GM12878 (cell line): ENCODE measurements at regions not wholly inside any gene's neighbourhood (a gene's known extent, or its start where the extent isn't known, plus 50 kb on each side); places are given as distances from the start of the nearest gene placed in this dataset.

Experiments
- ATAC-seq: fragments of 200-7000 bp; cut with Tn5 transposase; 3 replicates; pipeline ENCODE4 v1.9.1; 2020; ENCODE audit warnings: mild to moderate bottlenecking, moderate library complexity
- BruUV-seq: library from RNA; stranded (reverse); fragments of 400-500 nt; replicated peaks from 2 replicates; lab custom pipeline; 2021; lab: Mats Ljungman, UMichigan
- CTCF ChIA-PET: fragments of 300-600 bp; sonication (Branson Sonifier 250); formaldehyde crosslinking; extraction: SDS; loops from one replicate; lab custom pipeline; 2021; ENCODE audit warnings: inconsistent platforms; lab: Yijun Ruan, JAX
- POLR2A ChIA-PET: fragments of 350-600 bp; formaldehyde crosslinking; extraction: SDS; loops from one replicate; lab custom pipeline; 2021; ENCODE audit warnings: inconsistent platforms; lab: Charles Lee
- RAD21 ChIA-PET: fragments of 300-600 bp; sonication (Branson Sonifier 250); formaldehyde crosslinking; loops from one replicate; lab custom pipeline; 2023; ENCODE audit warnings: antibody characterized with exemption; ENCODE audit not compliant: unreplicated experiment; lab: Charles Lee
- SMC1A ChIA-PET: fragments of 300-600 bp; sonication (Branson Sonifier 250); formaldehyde crosslinking; loops from one replicate; lab custom pipeline; 2023; ENCODE audit not compliant: unreplicated experiment, uncharacterized antibody; lab: Charles Lee
- DNase-seq: peaks from one replicate; pipeline ENCODE4 v3.0.0-alpha.2; 2011; ENCODE audit warnings: low read depth, low spot score
- FAIRE-seq: peaks from 3 replicates; lab custom pipeline; 2011; peaks lifted over from hg19 to GRCh38; lab: Jason Lieb, UNC
- H2AFZ ChIP-seq: 2 replicates; pipeline ENCODE4 v1.6.0; 2011; ENCODE audit warnings: low read depth, low read length, control low read depth; ENCODE audit not compliant: control insufficient read depth
- H3K27ac ChIP-seq: 2 replicates; pipeline ENCODE4 v1.5.1; 2011; ENCODE audit warnings: control low read depth; ENCODE audit not compliant: control insufficient read depth, insufficient read depth
- H3K27me3 ChIP-seq, 2 experiments: replicated peaks in 1 of 2; 2 replicates each; pipeline versions ENCODE4 v1.6.0 to v1.6.1; 2011; ENCODE audit warnings: low read length in 1 of 2; ENCODE audit not compliant: control insufficient read depth in 2 of 2, insufficient read depth in 2 of 2
- H3K36me3 ChIP-seq, 2 experiments: 2 replicates each; pipeline ENCODE4 v1.5.1; 2011; ENCODE audit warnings: low read length in 1 of 2; ENCODE audit not compliant: control insufficient read depth in 2 of 2, insufficient read depth in 2 of 2
- H3K4me1 ChIP-seq: 2 replicates; pipeline ENCODE4 v1.6.1; 2011; ENCODE audit warnings: mild to moderate bottlenecking, low read length, moderate library complexity, mixed read lengths; ENCODE audit not compliant: control insufficient read depth, insufficient read depth
- H3K4me2 ChIP-seq: 2 replicates; pipeline ENCODE4 v1.6.0; 2011; ENCODE audit warnings: control low read depth; ENCODE audit not compliant: control insufficient read depth, insufficient read depth
- H3K4me3 ChIP-seq: fragments of 200-600 bp; sonication (generic); 2 replicates; pipeline ENCODE4 v1.5.1; 2016
- H3K79me2 ChIP-seq: 2 replicates; pipeline ENCODE4 v1.6.0; 2011; ENCODE audit warnings: low read length; ENCODE audit not compliant: control insufficient read depth, insufficient read depth
- H3K9ac ChIP-seq: 2 replicates; pipeline ENCODE4 v1.8.0; 2011; ENCODE audit warnings: low read length, control low read depth, mixed read lengths; ENCODE audit not compliant: control insufficient read depth, insufficient read depth
- H3K9me3 ChIP-seq: replicated peaks from 3 replicates; pipeline ENCODE4 v1.5.1; 2011; ENCODE audit warnings: mild to moderate bottlenecking, low read length; ENCODE audit not compliant: control insufficient read depth, insufficient read depth
- H4K20me1 ChIP-seq: 2 replicates; pipeline ENCODE4 v1.6.0; 2011; ENCODE audit not compliant: control insufficient read depth, insufficient read depth
- CHD4 ChIP-seq: fragments of 200-600 bp; sonication (generic); IDR thresholded peaks from 2 replicates; pipeline ENCODE4 v1.6.1; 2016; ENCODE audit warnings: mild to moderate bottlenecking
- EGR1 ChIP-seq, 2 experiments: IDR thresholded peaks; 1 replicate in 1 of 2; 2 replicates in 1 of 2; pipeline ENCODE4 v1.6.1; 2011 to 2012; ENCODE audit warnings: low read depth in 2 of 2, low read length in 2 of 2, borderline replicate concordance in 1 of 2, mild to moderate bottlenecking in 1 of 2, moderate library complexity in 1 of 2
- MXI1 ChIP-seq: fragments of 150-350 bp; IDR thresholded peaks from 2 replicates; pipeline ENCODE4 v1.6.1; 2011; ENCODE audit warnings: low read depth, mild to moderate bottlenecking, inconsistent platforms, low read length, improper control_type of control experiment
- MYB ChIP-seq: fragments of 150-350 bp; IDR thresholded peaks from 2 replicates; pipeline ENCODE4 v1.6.1; 2014; ENCODE audit warnings: mild to moderate bottlenecking, low read depth, low read length, borderline replicate concordance
- NFYB ChIP-seq: IDR thresholded peaks from 2 replicates; pipeline ENCODE4 v1.6.1; 2011; ENCODE audit warnings: low read depth, mild to moderate bottlenecking, low read length, improper control_type of control experiment, moderate library complexity; ENCODE audit not compliant: insufficient read depth
- NR2C2 ChIP-seq: IDR thresholded peaks from 2 replicates; pipeline ENCODE4 v1.6.1; 2011; ENCODE audit warnings: borderline replicate concordance, low read depth; ENCODE audit not compliant: control insufficient read depth, insufficient read length
- RBBP5 ChIP-seq: fragments of 200-600 bp; sonication (generic); conservative IDR thresholded peaks from 2 replicates; pipeline ENCODE4 v1.6.1; 2016
- SIX5 ChIP-seq: IDR thresholded peaks from 2 replicates; pipeline ENCODE4 v1.6.1; 2011; ENCODE audit warnings: mild to moderate bottlenecking, low read depth, low read length, moderate library complexity; ENCODE audit not compliant: severe bottlenecking
- SMAD1 ChIP-seq: fragments of 450-650 bp; IDR thresholded peaks from 2 replicates; pipeline ENCODE4 v1.6.1; 2018; ENCODE audit warnings: mild to moderate bottlenecking, low read depth; ENCODE audit not compliant: partially characterized antibody
- SRF ChIP-seq, 2 experiments: IDR thresholded peaks; 2 replicates each; pipeline ENCODE4 v1.6.1; 2011; ENCODE audit warnings: low read depth in 2 of 2, low read length in 2 of 2, mild to moderate bottlenecking in 1 of 2, moderate library complexity in 1 of 2
- ZNF217 ChIP-seq: fragments of 450-650 bp; IDR thresholded peaks from 2 replicates; pipeline ENCODE4 v1.6.1; 2017; ENCODE audit warnings: antibody characterized with exemption, mild to moderate bottlenecking
- in situ Hi-C: fragments of 300-500 bp; cut with MboI; formaldehyde crosslinking; loops from 9 replicates; pipeline ENCODE4 v1.14.3; 2018; ENCODE audit warnings: mixed read lengths
- intact Hi-C: fragments of 100-400 bp; cut with micrococcal nuclease; formaldehyde crosslinking; loops from one replicate; pipeline ENCODE4 v1.14.2; 2022; ENCODE audit not compliant: unreplicated experiment
- TF ChIP-seq, protein P1 (sequence below): fragments of 450-650 bp; formaldehyde crosslinking; IDR thresholded peaks from 2 replicates; pipeline ENCODE4 v1.4.0; 2022; ENCODE audit warnings: mild to moderate bottlenecking, moderate library complexity
- TF ChIP-seq, protein P2 (sequence below): fragments of 450-650 bp; IDR thresholded peaks from 2 replicates; pipeline ENCODE4 v1.6.1; 2014; ENCODE audit warnings: mild to moderate bottlenecking

DNA sequence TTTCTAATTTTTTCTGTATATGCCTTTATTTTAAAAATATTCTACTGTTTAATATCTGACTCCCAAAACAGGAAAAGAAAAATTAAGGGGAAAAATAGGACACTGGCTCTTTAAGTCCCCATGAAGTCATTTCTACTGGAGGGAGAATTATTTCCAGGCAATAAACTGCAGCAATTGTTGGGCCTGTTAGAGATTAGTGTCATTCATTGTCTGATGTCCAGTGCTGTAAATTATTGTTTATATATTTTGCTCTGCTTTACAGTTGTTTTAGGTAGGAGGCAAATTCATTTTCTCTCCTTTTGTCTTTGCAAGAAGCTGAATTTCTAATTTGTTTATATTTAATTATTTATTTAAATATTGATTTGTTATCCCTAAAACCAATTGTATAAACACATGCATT, 906.0 kb upstream of the CDH10 start:
- TF ChIP-seq NR2C2 (no peak), SMAD1 (no peak), SIX5 (no peak), ZNF217 (no peak), CHD4 (no peak), SRF (IDR thresholded peaks at IDR 0.05; ENCODE audit: low read depth in 2 of 2, low read length in 2 of 2) (no peak), NFYB (no peak), RBBP5 (no peak), MYB (no peak), EGR1 (IDR thresholded peaks at IDR 0.05; ENCODE audit: borderline replicate concordance in 1 of 2, low read depth in 2 of 2, low read length in 2 of 2) (no peak), MXI1 (no peak)
- TF ChIP-seq, protein P1, sequence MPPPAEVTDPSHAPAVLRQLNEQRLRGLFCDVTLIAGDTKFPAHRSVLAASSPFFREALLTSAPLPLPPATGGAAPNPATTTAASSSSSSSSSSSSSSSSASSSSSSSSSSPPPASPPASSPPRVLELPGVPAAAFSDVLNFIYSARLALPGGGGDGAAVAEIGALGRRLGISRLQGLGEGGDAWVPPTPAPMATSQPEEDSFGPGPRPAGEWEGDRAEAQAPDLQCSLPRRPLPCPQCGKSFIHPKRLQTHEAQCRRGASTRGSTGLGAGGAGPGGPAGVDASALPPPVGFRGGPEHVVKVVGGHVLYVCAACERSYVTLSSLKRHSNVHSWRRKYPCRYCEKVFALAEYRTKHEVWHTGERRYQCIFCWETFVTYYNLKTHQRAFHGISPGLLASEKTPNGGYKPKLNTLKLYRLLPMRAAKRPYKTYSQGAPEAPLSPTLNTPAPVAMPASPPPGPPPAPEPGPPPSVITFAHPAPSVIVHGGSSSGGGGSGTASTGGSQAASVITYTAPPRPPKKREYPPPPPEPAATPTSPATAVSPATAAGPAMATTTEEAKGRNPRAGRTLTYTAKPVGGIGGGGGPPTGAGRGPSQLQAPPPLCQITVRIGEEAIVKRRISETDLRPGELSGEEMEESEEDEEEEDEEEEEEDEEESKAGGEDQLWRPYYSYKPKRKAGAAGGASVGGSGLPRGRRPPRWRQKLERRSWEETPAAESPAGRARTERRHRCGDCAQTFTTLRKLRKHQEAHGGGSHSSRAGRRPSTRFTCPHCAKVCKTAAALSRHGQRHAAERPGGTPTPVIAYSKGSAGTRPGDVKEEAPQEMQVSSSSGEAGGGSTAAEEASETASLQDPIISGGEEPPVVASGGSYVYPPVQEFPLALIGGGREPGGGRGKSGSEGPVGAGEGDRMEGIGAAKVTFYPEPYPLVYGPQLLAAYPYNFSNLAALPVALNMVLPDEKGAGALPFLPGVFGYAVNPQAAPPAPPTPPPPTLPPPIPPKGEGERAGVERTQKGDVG (CRISPR knock-in tag), result no peak
- TF ChIP-seq, protein P2, sequence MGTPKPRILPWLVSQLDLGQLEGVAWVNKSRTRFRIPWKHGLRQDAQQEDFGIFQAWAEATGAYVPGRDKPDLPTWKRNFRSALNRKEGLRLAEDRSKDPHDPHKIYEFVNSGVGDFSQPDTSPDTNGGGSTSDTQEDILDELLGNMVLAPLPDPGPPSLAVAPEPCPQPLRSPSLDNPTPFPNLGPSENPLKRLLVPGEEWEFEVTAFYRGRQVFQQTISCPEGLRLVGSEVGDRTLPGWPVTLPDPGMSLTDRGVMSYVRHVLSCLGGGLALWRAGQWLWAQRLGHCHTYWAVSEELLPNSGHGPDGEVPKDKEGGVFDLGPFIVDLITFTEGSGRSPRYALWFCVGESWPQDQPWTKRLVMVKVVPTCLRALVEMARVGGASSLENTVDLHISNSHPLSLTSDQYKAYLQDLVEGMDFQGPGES, result no peak
- ChIA-PET POLR2A (no interaction called here), CTCF (no interaction called here), RAD21 (no interaction called here), SMC1A (interaction anchor here (0.6 kb wide), 1 partner anchor 9 kb away, joined by 3 read pairs; no protein-coding TSS in a partner anchor)
- in situ Hi-C loops (no loop called here), intact Hi-C loops (no loop called here)
- ATAC-seq (no peak), FAIRE-seq (no peak), DNase-seq (no peak)
- BruUV-seq, result no TSS peak
- no peaks in the 10 kb centered on the region for H3K27me3 ChIP-seq
- H3K27ac ChIP-seq, result no peak overlapping the region
- H3K79me2 ChIP-seq, result no peaks in the 10 kb centered on the region
- H3K4me3 ChIP-seq, result no peak overlapping the region
- H3K9ac ChIP-seq, result no peak overlapping the region
- no peaks in the 10 kb centered on the region for H3K9me3 ChIP-seq
- no peaks in the 10 kb centered on the region for H3K36me3 ChIP-seq
- H4K20me1 ChIP-seq, result no peaks in the 10 kb centered on the region
- H3K4me2 ChIP-seq, result no peak overlapping the region
- no peak overlapping the region for H2AFZ ChIP-seq
- H3K4me1 ChIP-seq, result no peaks in the 10 kb centered on the region
